Activated T-cell treated with anti-CD3 and anti-CD28 coated beads, Interleukin-2, amount 50 U/mL, for 4 hours (primary cell): ENCODE measurements at regions not wholly inside any gene's neighbourhood (a gene's known extent, or its start where the extent isn't known, plus 50 kb on each side); places are given as distances from the start of the nearest gene placed in this dataset.
"Not testable (repeated sequence)": the region's sequence is repeated elsewhere in the genome, so short reads cannot be mapped to it uniquely, and the experiment has no call there.

Experiments
- ATAC-seq, 2 donors: fragments of 200-7000 bp; cut with Tn5 transposase; one replicate each; pipeline ENCODE4 v1.10.0; 2021
- DNase-seq: peaks from one replicate; pipeline ENCODE4 v3.0.0-alpha.2; 2020
- H3K27me3 Mint-ChIP-seq: one replicate; pipeline ENCODE4 v1.8.0; 2021; ENCODE audit warnings: low read depth, mixed read lengths
- H3K36me3 Mint-ChIP-seq: one replicate; pipeline ENCODE4 v1.8.0; 2022; ENCODE audit warnings: mixed read lengths; ENCODE audit not compliant: insufficient read depth
- H3K4me1 Mint-ChIP-seq: one replicate; pipeline ENCODE4 v1.8.0; 2021; ENCODE audit warnings: low read depth, mixed read lengths
- H3K4me3 Mint-ChIP-seq: one replicate; pipeline ENCODE4 v1.8.0; 2021; ENCODE audit warnings: mild to moderate bottlenecking, moderate library complexity, mixed read lengths
- H3K9me3 Mint-ChIP-seq: one replicate; pipeline ENCODE4 v1.8.0; 2021; ENCODE audit warnings: mixed read lengths

DNA sequence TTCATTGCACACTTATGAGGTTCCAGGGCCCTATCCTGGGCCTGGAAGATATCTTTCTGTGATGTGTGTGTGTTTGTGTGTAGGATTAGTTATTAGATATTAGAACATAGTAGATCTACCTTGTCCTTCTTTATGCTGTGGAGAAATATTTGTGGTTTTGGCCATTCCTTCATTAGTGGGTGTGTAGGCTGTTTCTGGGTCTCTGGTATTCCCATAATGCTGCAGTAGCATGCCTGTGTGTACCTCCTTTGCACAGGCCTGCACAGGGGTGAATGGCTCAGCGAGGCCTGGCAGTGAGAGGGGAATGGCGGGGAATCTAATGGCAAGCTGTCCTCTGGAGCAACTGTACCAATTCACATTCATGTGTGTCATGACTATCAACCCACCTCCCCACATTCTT is 125.8 kb upstream of the MRPS22 start:
- no peaks in the 10 kb centered on the region for H3K36me3 Mint-ChIP-seq
- no peaks in the 10 kb centered on the region for H3K4me1 Mint-ChIP-seq
- H3K9me3 Mint-ChIP-seq: peaks cover 3% of the 10 kb centered on the region
- ATAC-seq (no peak), DNase-seq (no peak)
- peaks cover 9% of the 10 kb centered on the region for H3K27me3 Mint-ChIP-seq
- H3K4me3 Mint-ChIP-seq: no peak overlapping the region

DNA sequence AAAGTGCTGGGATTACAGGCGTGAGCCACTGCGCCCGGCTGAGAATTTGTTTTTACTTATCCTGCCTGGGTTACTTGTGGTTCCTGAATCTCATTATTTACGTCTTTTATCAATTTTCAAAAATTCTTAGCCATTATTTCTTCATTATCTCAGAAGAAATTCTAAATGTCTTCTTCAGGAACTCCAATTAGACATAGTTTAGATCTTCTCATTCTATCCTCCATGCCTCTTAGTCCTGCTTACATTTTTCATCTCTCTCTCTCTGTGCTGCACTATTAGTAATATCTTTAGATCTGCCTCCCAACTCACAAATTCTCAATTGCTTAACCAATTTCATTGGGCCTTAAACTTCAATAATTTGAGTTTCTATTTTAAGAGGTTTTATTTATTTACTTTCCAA is 124.4 kb upstream of the MRPS22 start:
- ATAC-seq (no peak), DNase-seq (no peak)
- no peaks in the 10 kb centered on the region for H3K36me3 Mint-ChIP-seq
- no peak overlapping the region for H3K4me3 Mint-ChIP-seq
- H3K27me3 Mint-ChIP-seq: peaks cover 6% of the 10 kb centered on the region
- no peaks in the 10 kb centered on the region for H3K9me3 Mint-ChIP-seq
- H3K4me1 Mint-ChIP-seq: no peaks in the 10 kb centered on the region

DNA sequence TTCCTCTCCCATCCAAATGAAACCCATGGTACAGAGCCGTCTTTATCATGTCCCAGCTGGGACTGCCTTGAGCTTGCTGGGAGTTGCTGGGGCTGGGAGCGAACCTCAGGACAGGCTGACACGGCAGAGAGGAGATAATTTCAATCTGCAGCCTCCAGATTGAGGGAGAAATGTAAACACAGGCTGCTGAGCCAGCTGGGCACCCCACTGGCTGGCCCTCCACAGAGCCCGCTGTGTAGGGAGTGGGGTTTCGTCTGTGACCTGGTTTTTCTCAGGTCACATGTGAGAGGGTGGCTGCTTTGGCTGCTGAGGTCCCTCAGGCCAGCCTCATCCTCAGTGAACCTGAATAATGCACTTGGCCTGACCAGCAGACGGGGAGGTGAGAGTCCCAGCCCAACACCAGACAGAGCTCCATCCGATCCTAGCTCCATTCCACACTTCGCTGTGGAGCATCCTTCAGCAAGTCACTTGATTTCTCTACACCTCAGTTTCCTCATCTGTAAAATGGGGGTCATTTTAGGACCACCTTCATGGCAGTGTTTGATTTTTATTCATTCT is 121.6 kb upstream of the MRPS22 start:
- Mint-ChIP-seq H3K27me3 (peaks cover 2% of the 10 kb centered on the region), H3K9me3 (no peaks in the 10 kb centered on the region), H3K36me3 (no peaks in the 10 kb centered on the region), H3K4me3 (no peak overlapping the region), H3K4me1 (no peaks in the 10 kb centered on the region)
- DNase-seq: no peak
- no peak for ATAC-seq

DNA sequence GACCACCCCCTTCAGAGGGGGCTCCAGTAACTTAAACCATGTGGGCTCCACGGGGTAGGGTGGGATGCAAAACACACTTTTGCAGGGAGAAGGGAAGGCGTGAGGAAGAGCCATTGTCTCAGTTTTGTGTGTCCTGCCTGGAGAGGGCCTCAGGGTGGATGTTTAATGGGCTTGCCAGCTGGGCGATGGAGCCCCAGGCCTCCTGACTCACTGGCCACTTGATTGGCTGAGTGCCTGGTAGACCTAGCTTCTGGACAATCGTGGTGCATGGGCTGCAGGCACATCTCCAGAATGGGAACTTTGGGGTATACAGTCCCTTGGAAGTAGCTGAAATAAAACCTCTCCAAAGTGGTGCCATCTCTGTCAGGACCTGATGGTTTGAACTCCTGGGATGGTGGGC is 118.3 kb upstream of the MRPS22 start:
- Mint-ChIP-seq H3K9me3 (no peaks in the 10 kb centered on the region), H3K27me3 (peaks cover 4% of the 10 kb centered on the region), H3K4me1 (no peaks in the 10 kb centered on the region), H3K4me3 (no peak overlapping the region), H3K36me3 (no peaks in the 10 kb centered on the region)
- DNase-seq (no peak), ATAC-seq (no peak)

DNA sequence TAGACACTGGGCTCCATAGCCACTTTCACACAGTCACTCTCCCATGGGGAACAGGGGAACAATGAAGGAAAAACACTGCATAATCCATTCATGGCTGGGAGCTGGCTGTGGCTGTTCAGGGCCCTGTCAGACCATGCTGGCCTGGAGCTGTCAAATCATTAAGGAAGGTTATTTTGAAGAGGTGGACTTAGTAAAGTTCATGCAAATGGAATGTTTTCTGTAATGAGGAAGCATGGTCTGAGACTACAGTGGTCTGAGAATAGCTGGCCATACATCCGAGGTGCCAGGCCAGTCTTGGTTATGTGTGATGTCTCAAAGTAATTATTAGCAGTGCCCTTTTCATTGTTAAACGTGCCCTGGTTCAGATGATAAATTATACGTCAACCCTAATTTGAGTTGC is 117.1 kb upstream of the MRPS22 start:
- Mint-ChIP-seq H3K4me3 (no peak overlapping the region), H3K4me1 (no peaks in the 10 kb centered on the region), H3K9me3 (no peaks in the 10 kb centered on the region), H3K36me3 (no peaks in the 10 kb centered on the region), H3K27me3 (peaks cover 2% of the 10 kb centered on the region)
- no peak for DNase-seq
- ATAC-seq: no peak

DNA sequence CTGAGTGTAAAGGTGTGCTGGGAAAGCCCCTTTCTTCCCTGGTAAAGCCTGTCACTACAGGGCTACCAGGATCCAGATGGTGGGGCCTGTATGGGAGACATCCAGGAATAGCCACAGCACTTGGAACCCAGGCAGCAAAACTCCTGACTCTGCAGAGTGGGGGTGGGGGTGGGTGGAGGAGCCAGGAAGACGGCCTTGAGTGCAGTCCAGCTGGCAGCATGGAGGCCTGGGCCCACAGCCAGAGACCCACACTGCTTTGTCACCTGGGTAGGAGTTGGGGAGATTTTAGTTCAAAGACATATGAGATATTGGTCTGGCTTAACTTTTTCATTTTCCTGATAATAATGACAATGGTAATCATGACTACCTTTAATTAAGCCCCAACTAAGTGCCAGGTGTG is 116.7 kb upstream of the MRPS22 start:
- Mint-ChIP-seq H3K27me3 (peaks cover 2% of the 10 kb centered on the region), H3K9me3 (no peaks in the 10 kb centered on the region), H3K4me3 (no peak overlapping the region), H3K36me3 (no peaks in the 10 kb centered on the region), H3K4me1 (no peaks in the 10 kb centered on the region)
- ATAC-seq (no peak), DNase-seq (no peak)

DNA sequence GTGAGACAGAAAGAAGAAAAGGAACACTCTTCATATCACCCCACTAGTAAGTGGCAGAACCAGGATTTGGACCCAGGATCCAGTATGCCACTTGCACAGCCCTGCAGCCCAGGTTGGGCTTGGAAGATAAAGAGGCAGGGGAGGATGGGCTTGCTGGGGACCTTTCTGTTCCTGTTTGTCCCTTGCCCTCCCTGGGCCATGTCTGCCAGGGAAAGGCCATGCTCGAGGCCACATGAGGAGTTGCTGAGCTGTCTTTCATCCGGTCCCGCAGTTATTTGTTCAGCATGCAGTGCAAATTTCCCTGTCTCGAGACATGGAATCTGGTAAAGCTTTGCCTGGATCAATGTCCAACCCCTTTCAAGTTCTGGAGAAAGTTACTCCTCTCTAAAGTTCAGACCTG is 116.0 kb upstream of the MRPS22 start:
- no peaks in the 10 kb centered on the region for H3K9me3 Mint-ChIP-seq
- peaks cover 2% of the 10 kb centered on the region for H3K27me3 Mint-ChIP-seq
- H3K4me3 Mint-ChIP-seq: no peak overlapping the region
- no peak for DNase-seq
- H3K36me3 Mint-ChIP-seq: no peaks in the 10 kb centered on the region
- no peak for ATAC-seq
- H3K4me1 Mint-ChIP-seq: no peaks in the 10 kb centered on the region

DNA sequence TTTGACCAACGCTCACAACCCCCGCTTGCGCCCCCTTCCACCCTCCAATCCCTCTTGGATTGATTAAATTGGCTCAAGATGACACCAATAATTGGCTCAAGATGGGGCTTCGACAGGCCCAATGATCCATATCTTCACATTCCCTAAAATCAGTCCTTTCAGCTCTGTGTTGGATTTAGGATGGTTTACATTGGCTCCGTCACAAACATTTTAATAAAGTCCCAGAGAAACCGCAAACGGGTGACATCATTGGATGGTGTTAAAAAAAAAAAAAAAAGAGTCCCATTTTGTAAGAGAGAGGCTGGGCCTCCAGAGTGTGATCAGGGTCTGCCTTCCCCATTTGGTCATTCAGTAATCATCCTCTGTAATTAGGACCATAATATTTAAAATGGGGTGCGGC is 113.4 kb upstream of the MRPS22 start:
- ATAC-seq (no peak), DNase-seq (no peak)
- Mint-ChIP-seq H3K4me1 (no peaks in the 10 kb centered on the region), H3K36me3 (no peaks in the 10 kb centered on the region), H3K27me3 (peaks cover 3% of the 10 kb centered on the region), H3K9me3 (no peaks in the 10 kb centered on the region), H3K4me3 (no peak overlapping the region)

DNA sequence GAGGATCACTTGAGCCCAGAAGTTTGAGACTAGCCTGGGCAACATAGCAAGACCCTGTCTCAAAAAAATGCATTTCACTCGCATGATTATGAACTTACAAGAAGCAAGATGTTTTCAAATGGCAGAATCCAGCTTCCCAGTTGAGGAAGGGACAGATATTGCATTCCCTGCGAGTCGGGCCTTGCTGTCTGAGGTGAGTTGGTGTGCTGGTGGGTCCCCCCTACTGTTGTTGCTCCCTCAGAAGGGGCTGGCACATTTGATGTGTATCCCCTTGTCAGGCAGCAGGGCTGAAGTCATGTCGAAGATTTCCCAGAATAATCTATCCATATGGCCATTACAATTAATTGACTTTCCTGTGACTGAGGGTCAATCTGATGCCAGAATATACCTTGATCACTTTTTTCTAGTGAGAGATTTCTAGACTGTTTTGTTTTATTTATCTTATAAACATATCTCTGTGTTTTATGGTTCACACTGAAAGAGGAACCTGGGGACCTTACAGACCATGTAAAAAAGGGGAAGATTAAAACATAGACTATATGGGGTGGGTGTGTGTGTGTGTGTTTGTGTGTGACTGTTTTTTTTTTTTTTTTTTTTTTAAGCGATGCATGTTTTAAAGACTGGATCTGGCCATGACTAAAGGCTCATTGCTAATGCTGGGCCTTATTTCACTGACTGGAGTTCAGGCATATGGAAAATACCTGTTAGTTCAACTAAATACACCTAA is 112.1 kb upstream of the MRPS22 start:
- Mint-ChIP-seq H3K36me3 (no peaks in the 10 kb centered on the region), H3K9me3 (no peaks in the 10 kb centered on the region), H3K4me3 (no peak overlapping the region), H3K27me3 (peaks cover 7% of the 10 kb centered on the region), H3K4me1 (no peaks in the 10 kb centered on the region)
- DNase-seq: no peak
- no peak for ATAC-seq

DNA sequence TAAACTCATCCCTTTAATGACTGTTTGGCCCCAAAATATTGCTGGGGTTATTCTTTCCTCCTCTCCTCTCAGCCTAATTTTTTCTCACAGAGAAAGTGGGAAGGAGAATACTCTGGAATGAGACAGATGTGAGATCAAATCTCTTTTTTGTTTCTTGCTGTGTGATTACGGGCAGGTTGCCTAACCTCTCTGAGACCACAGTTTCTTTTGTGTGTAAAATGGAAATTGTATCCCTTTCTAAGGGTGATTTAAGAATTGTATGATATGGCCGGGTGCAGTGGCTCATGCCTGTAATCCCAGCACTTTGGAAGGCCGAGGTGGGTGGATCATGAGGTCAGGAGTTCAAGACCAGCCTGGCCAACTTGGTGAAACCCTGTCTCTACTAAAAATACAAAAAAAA is 111.5 kb upstream of the MRPS22 start:
- H3K9me3 Mint-ChIP-seq, ATAC-seq, H3K36me3 Mint-ChIP-seq, DNase-seq, H3K4me1 Mint-ChIP-seq, H3K27me3 Mint-ChIP-seq, H3K4me3 Mint-ChIP-seq: not testable (repeated sequence)

DNA sequence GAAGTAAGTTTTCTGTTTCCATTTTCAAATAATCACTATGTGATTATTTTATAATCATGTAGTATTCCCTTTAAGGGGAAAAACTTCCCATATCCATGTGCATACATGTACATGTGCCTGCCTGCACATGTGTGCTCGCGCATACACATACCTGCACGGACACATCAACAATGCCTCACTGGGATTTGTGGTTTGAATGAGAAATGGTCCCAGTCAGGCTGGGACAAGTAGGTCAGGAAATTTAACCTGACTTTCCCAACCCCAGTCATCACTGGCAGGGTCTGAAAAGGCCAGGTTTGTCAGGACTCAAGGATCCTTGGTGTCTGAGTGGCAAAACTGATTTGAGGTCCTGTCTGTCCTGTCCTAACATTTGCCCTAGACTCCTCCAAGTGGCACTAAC is 109.3 kb upstream of the MRPS22 start:
- DNase-seq (no peak), ATAC-seq (no peak)
- Mint-ChIP-seq H3K4me3 (no peak overlapping the region), H3K27me3 (peaks cover 17% of the 10 kb centered on the region), H3K36me3 (no peaks in the 10 kb centered on the region), H3K9me3 (no peaks in the 10 kb centered on the region), H3K4me1 (no peaks in the 10 kb centered on the region)

DNA sequence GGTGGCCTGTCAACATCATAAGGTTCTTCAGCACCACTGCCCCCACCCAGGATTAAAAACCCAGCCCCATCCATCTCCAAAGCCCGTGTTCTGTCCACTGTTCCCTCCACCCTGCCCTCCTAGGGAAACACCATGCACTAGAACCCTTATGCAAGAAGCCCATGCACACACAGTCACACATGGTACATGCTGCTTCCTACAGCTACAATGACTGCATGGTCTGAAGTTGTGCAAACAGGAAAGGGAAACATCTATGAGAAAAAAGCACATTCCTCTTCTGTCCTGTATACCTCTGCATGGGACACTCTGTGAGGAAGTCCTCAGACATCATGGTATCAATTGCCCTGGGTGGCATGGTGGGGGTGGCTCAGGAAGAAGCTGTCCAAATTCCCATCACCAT is 108.6 kb upstream of the MRPS22 start:
- Mint-ChIP-seq H3K36me3 (no peaks in the 10 kb centered on the region), H3K9me3 (no peaks in the 10 kb centered on the region), H3K4me3 (no peak overlapping the region), H3K4me1 (no peaks in the 10 kb centered on the region), H3K27me3 (peaks cover 18% of the 10 kb centered on the region)
- DNase-seq: no peak
- no peak for ATAC-seq

DNA sequence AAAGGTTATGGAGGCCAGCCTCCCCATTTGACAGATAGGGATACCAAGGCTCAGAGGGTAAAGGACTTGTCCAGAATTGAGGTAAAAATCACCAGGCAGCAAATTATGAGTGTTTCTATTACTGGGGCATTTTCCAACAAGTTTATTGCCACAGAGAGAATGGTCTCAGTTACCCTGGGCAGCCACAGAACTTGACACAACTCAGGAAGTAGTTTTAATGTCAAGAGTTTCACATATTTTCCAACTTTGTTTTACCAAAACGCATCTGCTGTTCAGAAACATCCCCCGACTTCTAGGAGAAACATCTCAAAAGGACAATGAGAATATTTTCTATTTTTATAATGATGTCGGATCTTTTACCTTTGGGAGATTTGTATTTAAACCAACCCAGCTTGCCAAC is 107.5 kb upstream of the MRPS22 start:
- H3K4me3 Mint-ChIP-seq: no peak overlapping the region
- no peaks in the 10 kb centered on the region for H3K36me3 Mint-ChIP-seq
- peaks cover 18% of the 10 kb centered on the region for H3K27me3 Mint-ChIP-seq
- no peaks in the 10 kb centered on the region for H3K4me1 Mint-ChIP-seq
- no peaks in the 10 kb centered on the region for H3K9me3 Mint-ChIP-seq
- DNase-seq (no peak), ATAC-seq (no peak)

DNA sequence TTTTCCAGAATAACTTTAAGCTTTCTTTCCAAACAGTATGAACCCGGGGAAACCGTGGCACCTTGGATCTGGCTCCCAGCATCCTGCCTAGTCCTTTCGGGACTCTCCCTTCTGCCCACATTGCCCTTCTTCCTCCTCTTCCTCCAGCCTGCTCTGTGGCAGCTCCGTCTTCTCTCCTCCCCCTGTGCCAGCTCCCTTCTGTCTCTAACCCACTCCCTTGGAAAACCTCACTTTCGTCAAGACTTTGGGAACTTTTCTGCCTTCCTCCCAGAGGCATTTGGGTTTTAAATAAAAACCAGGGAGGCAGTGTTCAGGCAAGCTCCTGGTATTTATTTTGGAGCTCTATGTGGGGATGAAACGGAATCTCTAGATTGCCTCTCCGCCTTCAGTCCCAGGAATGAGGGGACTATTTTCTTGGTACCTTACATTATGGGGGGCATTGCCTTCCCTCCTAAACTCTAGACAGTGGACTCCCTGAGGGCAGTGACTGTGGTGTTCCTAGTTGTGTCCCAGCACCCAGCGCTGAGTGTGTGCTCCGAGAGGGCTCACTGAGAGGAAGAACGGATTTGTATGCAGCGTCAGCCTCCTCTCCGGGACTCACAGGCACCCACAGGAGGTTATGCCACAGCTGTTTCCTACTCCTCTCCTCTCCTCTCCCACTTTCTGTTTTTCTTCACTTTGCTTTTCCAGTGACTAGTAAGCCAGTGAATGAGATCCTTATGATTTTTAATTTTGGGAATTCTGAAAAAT is 105.4 kb upstream of the MRPS22 start:
- Mint-ChIP-seq H3K4me1 (no peaks in the 10 kb centered on the region), H3K27me3 (peaks cover 18% of the 10 kb centered on the region), H3K36me3 (no peaks in the 10 kb centered on the region), H3K4me3 (no peak overlapping the region), H3K9me3 (no peaks in the 10 kb centered on the region)
- DNase-seq (no peak), ATAC-seq (no peak)

DNA sequence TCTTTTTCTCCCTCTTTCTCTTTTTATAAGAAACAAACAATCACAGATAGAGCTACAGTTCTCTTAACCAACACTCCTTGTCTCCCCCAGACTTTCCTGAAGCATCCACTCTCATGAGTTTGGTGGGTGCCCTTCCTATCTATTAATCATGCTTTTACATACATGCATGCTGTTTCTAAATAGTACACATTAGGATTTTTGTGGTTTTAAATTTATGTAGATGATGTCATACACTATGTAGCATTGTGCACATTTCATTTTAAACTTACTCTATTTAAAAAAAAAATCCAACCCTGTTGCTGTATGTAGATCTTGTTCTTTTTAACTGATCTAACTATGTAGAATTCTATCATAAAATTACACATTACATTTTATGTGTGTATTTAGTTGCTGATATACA is 104.3 kb upstream of the MRPS22 start:
- no peaks in the 10 kb centered on the region for H3K36me3 Mint-ChIP-seq
- DNase-seq (no peak), ATAC-seq (no peak)
- H3K4me3 Mint-ChIP-seq: no peak overlapping the region
- no peaks in the 10 kb centered on the region for H3K4me1 Mint-ChIP-seq
- no peaks in the 10 kb centered on the region for H3K9me3 Mint-ChIP-seq
- H3K27me3 Mint-ChIP-seq: peaks cover 21% of the 10 kb centered on the region
